Testis (tissue), 2 donors: ENCODE measurements at regions not wholly inside any gene's neighbourhood (a gene's known extent, or its start where the extent isn't known, plus 50 kb on each side); places are given as distances from the start of the nearest gene placed in this dataset.

ENCODE experiments used
- CTCF ChIP-seq, 3 experiments: fragments of 450-650 bp in 2 of 3; fragments of 200-600 bp in 1 of 3; sonication (generic) in 1 of 3; IDR thresholded peaks; one replicate each; pipeline ENCODE4 v1.5.1; 2016 to 2019; ENCODE audit warnings: antibody characterized with exemption in 3 of 3, mild to moderate bottlenecking in 2 of 3, moderate library complexity in 1 of 3
- POLR2A ChIP-seq: fragments of 450-650 bp; IDR thresholded peaks from one replicate; pipeline ENCODE4 v1.6.1; 2017; ENCODE audit warnings: antibody characterized with exemption, mild to moderate bottlenecking, moderate library complexity

- TF ChIP-seq CTCF (IDR thresholded peaks at IDR 0.05) (no peak), POLR2A (no peak)
These were observed 490.9 kb upstream of the RGMB start for GRCh38 chr5:98282521-98282920.
